ENCODE measurements at regions not wholly inside any gene's neighbourhood (a gene's known extent, or its start where the extent isn't known, plus 50 kb on each side); places are given as distances from the start of the nearest gene placed in this dataset.

DNA sequence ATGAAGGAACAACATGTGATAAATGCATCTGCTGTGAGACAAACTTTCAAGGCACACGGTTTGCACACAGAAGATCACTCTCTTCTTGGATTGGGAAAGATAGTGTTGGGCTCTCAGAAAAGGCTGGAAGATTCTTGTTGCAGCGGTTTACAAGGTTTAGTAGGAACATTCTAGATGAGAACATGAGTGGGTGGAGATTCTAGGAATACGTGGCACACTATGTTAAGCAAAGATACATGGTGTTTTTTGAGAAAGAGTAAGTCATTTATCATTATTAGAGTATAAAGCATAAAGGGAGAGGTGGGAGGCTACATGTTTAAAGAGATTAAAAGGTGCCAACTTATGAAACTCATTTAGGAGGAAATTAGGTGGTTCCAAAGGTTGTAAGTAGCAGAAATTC lies 348.8 kb upstream of the HS3ST1 start:
- TF ChIP-seq CTCF (IDR thresholded peaks at IDR 0.05) (no peak), POLR2A (IDR thresholded peaks at IDR 0.05) (no peak)
